ENCODE measurements at regions not wholly inside any gene's neighbourhood (a gene's known extent, or its start where the extent isn't known, plus 50 kb on each side); places are given as distances from the start of the nearest gene placed in this dataset.

DNA sequence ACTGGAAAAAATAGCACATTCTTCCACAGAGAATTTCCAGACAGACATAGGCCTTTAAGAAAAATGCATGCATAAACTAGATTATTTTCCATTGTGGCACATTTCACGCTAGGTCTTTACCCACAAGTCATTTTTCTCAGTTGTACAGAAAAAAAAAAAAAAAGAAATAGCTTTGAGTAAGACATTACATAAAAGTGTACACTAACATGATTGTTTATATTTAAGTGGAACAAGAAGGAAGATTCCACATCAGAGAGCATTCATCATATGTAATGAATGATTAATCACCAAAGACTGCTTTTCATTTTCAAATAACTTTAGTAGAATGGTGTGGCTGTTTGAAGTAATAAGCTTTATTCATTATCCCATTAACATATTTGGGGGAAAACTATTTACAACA, 1270.2 kb upstream of the AGA start:
- no peak for DNase-seq (ENCODE audit: low spot score)
- no peak overlapping the region for H3K4me3 ChIP-seq (ENCODE audit: severe bottlenecking)
- no peaks in the 10 kb centered on the region for H3K36me3 ChIP-seq (ENCODE audit: low read depth)
- no peaks in the 10 kb centered on the region for H3K4me1 ChIP-seq (ENCODE audit: insufficient read depth, poor library complexity, severe bottlenecking)
- no peak overlapping the region for H3K27ac ChIP-seq (ENCODE audit: poor library complexity, severe bottlenecking)
- no peaks in the 10 kb centered on the region for H3K9me3 ChIP-seq (ENCODE audit: severe bottlenecking)
- TF ChIP-seq, protein P1, sequence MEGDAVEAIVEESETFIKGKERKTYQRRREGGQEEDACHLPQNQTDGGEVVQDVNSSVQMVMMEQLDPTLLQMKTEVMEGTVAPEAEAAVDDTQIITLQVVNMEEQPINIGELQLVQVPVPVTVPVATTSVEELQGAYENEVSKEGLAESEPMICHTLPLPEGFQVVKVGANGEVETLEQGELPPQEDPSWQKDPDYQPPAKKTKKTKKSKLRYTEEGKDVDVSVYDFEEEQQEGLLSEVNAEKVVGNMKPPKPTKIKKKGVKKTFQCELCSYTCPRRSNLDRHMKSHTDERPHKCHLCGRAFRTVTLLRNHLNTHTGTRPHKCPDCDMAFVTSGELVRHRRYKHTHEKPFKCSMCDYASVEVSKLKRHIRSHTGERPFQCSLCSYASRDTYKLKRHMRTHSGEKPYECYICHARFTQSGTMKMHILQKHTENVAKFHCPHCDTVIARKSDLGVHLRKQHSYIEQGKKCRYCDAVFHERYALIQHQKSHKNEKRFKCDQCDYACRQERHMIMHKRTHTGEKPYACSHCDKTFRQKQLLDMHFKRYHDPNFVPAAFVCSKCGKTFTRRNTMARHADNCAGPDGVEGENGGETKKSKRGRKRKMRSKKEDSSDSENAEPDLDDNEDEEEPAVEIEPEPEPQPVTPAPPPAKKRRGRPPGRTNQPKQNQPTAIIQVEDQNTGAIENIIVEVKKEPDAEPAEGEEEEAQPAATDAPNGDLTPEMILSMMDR (IDR thresholded peaks at IDR 0.05; ENCODE audit: poor library complexity, severe bottlenecking): no peak
- H3K27me3 ChIP-seq (ENCODE audit: insufficient read depth, poor library complexity, severe bottlenecking): no peaks in the 10 kb centered on the region
- ATAC-seq (ENCODE audit: low read depth): no peak

DNA sequence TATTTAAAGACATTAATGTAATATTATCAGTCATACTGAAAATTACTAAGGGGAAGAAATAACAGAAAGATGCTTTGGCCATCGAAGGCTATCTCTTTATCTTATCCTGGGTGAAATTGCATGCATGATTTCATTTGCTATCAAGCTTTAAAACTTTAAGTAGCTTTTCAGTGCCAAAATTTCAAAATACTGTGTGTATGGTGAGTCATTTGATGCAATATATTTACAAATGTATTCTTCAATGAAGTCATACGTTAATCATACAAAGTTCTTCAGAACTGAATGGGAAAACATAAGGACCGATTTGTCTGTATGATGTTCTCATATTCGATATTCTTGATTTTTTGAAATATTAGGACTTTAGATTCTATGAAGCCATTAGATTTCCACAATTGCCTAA, 1295.8 kb upstream of the AGA start:
- DNase-seq (ENCODE audit: low spot score) (no peak), ATAC-seq (ENCODE audit: low read depth) (no peak)
- H3K27ac ChIP-seq (ENCODE audit: poor library complexity, severe bottlenecking): no peak overlapping the region
- no peaks in the 10 kb centered on the region for H3K4me1 ChIP-seq (ENCODE audit: insufficient read depth, poor library complexity, severe bottlenecking)
- H3K27me3 ChIP-seq (ENCODE audit: insufficient read depth, poor library complexity, severe bottlenecking): no peaks in the 10 kb centered on the region
- no peak overlapping the region for H3K4me3 ChIP-seq (ENCODE audit: severe bottlenecking)
- no peaks in the 10 kb centered on the region for H3K36me3 ChIP-seq (ENCODE audit: low read depth)
- TF ChIP-seq, protein P1 (IDR thresholded peaks at IDR 0.05; ENCODE audit: poor library complexity, severe bottlenecking): no peak
- H3K9me3 ChIP-seq (ENCODE audit: severe bottlenecking): no peaks in the 10 kb centered on the region

DNA sequence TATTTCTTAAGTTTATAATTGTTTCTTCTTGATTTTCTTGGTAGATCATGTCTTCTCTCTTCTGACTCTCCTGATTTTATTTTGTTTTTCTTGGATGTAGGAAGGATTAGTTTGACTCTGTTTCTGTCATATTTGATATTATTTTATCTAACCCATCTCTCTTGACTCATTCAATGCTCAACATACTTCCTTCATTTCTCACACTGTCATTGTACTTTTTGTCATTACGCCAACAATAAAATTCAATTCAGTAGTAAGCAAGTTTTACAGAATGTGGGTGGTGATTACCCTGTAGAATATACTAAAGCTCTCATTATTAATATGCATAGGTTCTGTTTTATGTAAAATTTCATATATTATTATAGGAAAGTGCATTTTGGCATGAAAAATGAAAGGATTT, 1303.0 kb upstream of the AGA start:
- Histone ChIP-seq H3K27me3 (ENCODE audit: insufficient read depth, poor library complexity, severe bottlenecking) (no peaks in the 10 kb centered on the region), H3K4me1 (ENCODE audit: insufficient read depth, poor library complexity, severe bottlenecking) (no peaks in the 10 kb centered on the region), H3K9me3 (ENCODE audit: severe bottlenecking) (no peaks in the 10 kb centered on the region), H3K4me3 (ENCODE audit: severe bottlenecking) (no peak overlapping the region), H3K36me3 (ENCODE audit: low read depth) (no peaks in the 10 kb centered on the region), H3K27ac (ENCODE audit: poor library complexity, severe bottlenecking) (no peak overlapping the region)
- no peak for DNase-seq (ENCODE audit: low spot score)
- ATAC-seq (ENCODE audit: low read depth): peak; percentile 29; the same call in 1 of the 3 replicates
- TF ChIP-seq, protein P1 (IDR thresholded peaks at IDR 0.05; ENCODE audit: poor library complexity, severe bottlenecking): no peak

DNA sequence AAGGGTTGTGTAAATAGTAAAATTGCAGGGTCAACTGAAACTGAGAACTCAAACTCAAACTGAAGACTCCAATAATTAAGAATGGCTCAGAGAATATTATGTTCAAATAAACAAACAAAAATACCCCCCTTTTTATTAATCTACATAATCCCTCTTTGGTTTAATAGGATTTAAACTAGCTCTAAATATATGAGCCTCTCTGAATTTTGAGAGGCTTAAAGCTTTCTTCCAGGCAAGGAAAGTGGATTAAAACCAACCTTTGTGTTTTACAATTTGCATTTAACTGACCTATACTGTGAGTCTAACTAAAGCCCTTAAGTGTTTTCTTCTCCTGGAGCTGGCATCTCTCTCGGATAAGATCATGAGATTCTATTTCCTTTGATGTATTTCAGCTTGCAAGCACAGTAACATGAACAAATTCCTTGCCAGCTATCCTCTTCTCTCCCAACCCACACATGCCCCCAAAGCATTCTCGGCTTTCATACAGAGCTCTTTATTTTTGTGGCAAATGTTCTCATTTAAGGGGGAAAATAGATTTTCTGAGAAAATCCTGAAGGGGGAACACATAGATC, 1310.8 kb upstream of the AGA start:
- Histone ChIP-seq H3K9me3 (ENCODE audit: severe bottlenecking) (no peaks in the 10 kb centered on the region), H3K27me3 (ENCODE audit: insufficient read depth, poor library complexity, severe bottlenecking) (no peaks in the 10 kb centered on the region), H3K4me1 (ENCODE audit: insufficient read depth, poor library complexity, severe bottlenecking) (no peaks in the 10 kb centered on the region), H3K27ac (ENCODE audit: poor library complexity, severe bottlenecking) (no peak overlapping the region), H3K4me3 (ENCODE audit: severe bottlenecking) (no peak overlapping the region), H3K36me3 (ENCODE audit: low read depth) (no peaks in the 10 kb centered on the region)
- ATAC-seq (ENCODE audit: low read depth) (no peak), DNase-seq (ENCODE audit: low spot score) (no peak)
- TF ChIP-seq, protein P1 (IDR thresholded peaks at IDR 0.05; ENCODE audit: poor library complexity, severe bottlenecking): no peak

DNA sequence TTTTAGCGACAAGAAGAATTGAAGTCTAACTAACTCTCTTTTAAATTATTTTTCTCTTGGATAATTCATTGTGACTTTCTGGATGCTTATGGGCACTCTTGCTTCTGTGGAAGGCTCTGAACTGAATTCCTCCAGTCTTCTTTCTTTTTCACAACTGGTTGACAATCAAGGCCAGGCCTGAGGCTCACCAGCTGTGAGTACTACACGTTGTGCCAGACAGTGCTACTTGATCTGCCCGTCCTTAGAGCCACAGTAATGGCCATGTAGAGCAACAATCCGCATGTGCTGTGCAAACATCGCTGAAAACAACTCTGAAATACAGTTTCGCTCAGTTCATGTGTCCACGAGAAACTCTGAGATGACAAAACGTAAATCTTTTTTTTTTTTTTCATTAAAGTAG, 1336.3 kb upstream of the AGA start:
- no peak overlapping the region for H3K4me3 ChIP-seq (ENCODE audit: severe bottlenecking)
- TF ChIP-seq, protein P1 (IDR thresholded peaks at IDR 0.05; ENCODE audit: poor library complexity, severe bottlenecking): no peak
- DNase-seq (ENCODE audit: low spot score) (no peak), ATAC-seq (ENCODE audit: low read depth) (no peak)
- H3K9me3 ChIP-seq (ENCODE audit: severe bottlenecking): no peaks in the 10 kb centered on the region
- no peak overlapping the region for H3K27ac ChIP-seq (ENCODE audit: poor library complexity, severe bottlenecking)
- no peaks in the 10 kb centered on the region for H3K27me3 ChIP-seq (ENCODE audit: insufficient read depth, poor library complexity, severe bottlenecking)
- no peaks in the 10 kb centered on the region for H3K4me1 ChIP-seq (ENCODE audit: insufficient read depth, poor library complexity, severe bottlenecking)
- no peaks in the 10 kb centered on the region for H3K36me3 ChIP-seq (ENCODE audit: low read depth)

All from RWPE2 (cell line).